CD4-positive, alpha-beta T cell (primary cell): ENCODE measurements at regions not wholly inside any gene's neighbourhood (a gene's known extent, or its start where the extent isn't known, plus 50 kb on each side); places are given as distances from the start of the nearest gene placed in this dataset.

Experiments
- ATAC-seq: fragments of 200-7000 bp; cut with Tn5 transposase; one replicate; pipeline ENCODE4 v1.10.0; 2022; ENCODE audit warnings: mild to moderate bottlenecking; ENCODE audit not compliant: poor library complexity
- CTCF ChIA-PET: fragments of 350-600 bp; sonication (Branson Sonifier 250); formaldehyde crosslinking; loops from one replicate; lab custom pipeline; 2021; ENCODE audit warnings: antibody characterized with exemption, inconsistent platforms; lab: Charles Lee
- POLR2A ChIA-PET: fragments of 350-600 bp; sonication (Branson Sonifier 250); formaldehyde crosslinking; loops from one replicate; lab custom pipeline; 2021; ENCODE audit warnings: antibody characterized with exemption, inconsistent platforms; lab: Charles Lee
- DNase-seq, 14 experiments: peaks; one replicate each; pipeline ENCODE4 v3.0.0-alpha.2; 2013 to 2020; ENCODE audit warnings: mixed read lengths in 2 of 14
- H3K27ac ChIP-seq, 2 donors: one replicate each; pipeline versions ENCODE4 v1.5.1 to v1.7.0; 2013; ENCODE audit warnings: low read length in 2 of 2, low read depth in 1 of 2, mild to moderate bottlenecking in 1 of 2
- H3K27me3 ChIP-seq, 2 experiments: 1 replicate in 1 of 2; 2 replicates in 1 of 2; pipeline versions ENCODE4 v1.6.1 to v1.7.0; 2013; ENCODE audit warnings: low read length in 2 of 2, control low read depth in 1 of 2, mild to moderate bottlenecking in 1 of 2, moderate library complexity in 1 of 2; ENCODE audit not compliant: insufficient read depth in 2 of 2, control insufficient read depth in 1 of 2
- H3K36me3 ChIP-seq: one replicate; pipeline ENCODE4 v1.6.1; 2013; ENCODE audit warnings: low read length, control low read depth; ENCODE audit not compliant: insufficient read depth
- H3K4me1 ChIP-seq: one replicate; pipeline ENCODE4 v1.6.1; 2013; ENCODE audit warnings: low read length, control low read depth; ENCODE audit not compliant: insufficient read depth
- H3K4me3 ChIP-seq: one replicate; pipeline ENCODE4 v1.5.1; 2013; ENCODE audit warnings: mild to moderate bottlenecking, low read length, moderate library complexity
- H3K9me3 ChIP-seq, 2 experiments: 1 replicate in 1 of 2; 2 replicates in 1 of 2; pipeline versions ENCODE4 v1.6.1 to v1.7.0; 2013; ENCODE audit warnings: low read length in 2 of 2, mild to moderate bottlenecking in 2 of 2, control low read depth in 1 of 2, moderate library complexity in 1 of 2; ENCODE audit not compliant: control insufficient read depth in 1 of 2, insufficient read depth in 1 of 2
- H3K27ac Mint-ChIP-seq: one replicate; pipeline ENCODE4 v1.8.0; 2020; ENCODE audit warnings: mixed read lengths
- H3K27me3 Mint-ChIP-seq: one replicate; pipeline ENCODE4 v1.8.0; 2021; ENCODE audit warnings: mixed read lengths
- H3K36me3 Mint-ChIP-seq: one replicate; pipeline ENCODE4 v1.8.0; 2021; ENCODE audit warnings: low read depth, mixed read lengths
- H3K4me1 Mint-ChIP-seq: one replicate; pipeline ENCODE4 v1.8.0; 2021; ENCODE audit warnings: low read depth, mixed read lengths
- H3K4me3 Mint-ChIP-seq: one replicate; pipeline ENCODE4 v1.8.0; 2020; ENCODE audit warnings: mild to moderate bottlenecking, mixed read lengths
- H3K9me3 Mint-ChIP-seq: one replicate; pipeline ENCODE4 v1.8.0; 2020; ENCODE audit warnings: mixed read lengths
- intact Hi-C, 2 experiments: fragments of 100-400 bp; cut with DNase I in 1 of 2; cut with micrococcal nuclease in 1 of 2; formaldehyde crosslinking; loops; one replicate each; pipeline versions ENCODE4 v1.15.1 to v1.9.0; 2023 to 2025; cut with DNase I, micrococcal nuclease
- TF ChIP-seq, protein P1 (sequence below): fragments of 200-600 bp; IDR thresholded peaks from one replicate; pipeline ENCODE4 v1.8.0; 2022; ENCODE audit warnings: antibody characterized with exemption, mild to moderate bottlenecking

DNA sequence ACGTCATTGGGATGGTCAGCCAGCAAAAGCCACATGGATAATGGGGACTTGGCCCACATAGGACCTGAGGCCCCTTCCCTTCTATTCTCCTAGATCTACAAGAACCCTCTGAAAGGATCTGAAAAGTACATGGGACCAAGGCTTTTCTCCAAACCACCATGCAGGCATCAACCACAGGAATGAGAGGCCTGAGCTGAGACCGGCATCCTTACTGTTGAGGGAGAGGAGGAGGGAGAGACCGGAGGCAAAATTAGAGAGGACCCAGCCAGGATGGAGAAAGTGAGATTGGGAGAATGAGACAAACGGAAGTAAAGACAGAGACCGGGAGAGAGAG lies 281.7 kb downstream of the RRAGC start:
- no peaks in the 10 kb centered on the region for H3K36me3 ChIP-seq
- H3K36me3 Mint-ChIP-seq: no peaks in the 10 kb centered on the region
- intact Hi-C loops: no loop called here
- peaks cover 9% of the 10 kb centered on the region for H3K4me1 Mint-ChIP-seq
- no peaks in the 10 kb centered on the region for H3K9me3 ChIP-seq
- POLR2A ChIA-PET: no interaction called here
- CTCF ChIA-PET: no interaction called here
- H3K27ac Mint-ChIP-seq: no peak overlapping the region
- H3K27me3 ChIP-seq: peaks cover 33 to 45% of the 10 kb centered on the region in 2 experiments
- ATAC-seq (no peak), DNase-seq (no peak)
- no peak overlapping the region for H3K4me3 ChIP-seq
- H3K27me3 Mint-ChIP-seq: peaks cover 53% of the 10 kb centered on the region
- H3K9me3 Mint-ChIP-seq: no peaks in the 10 kb centered on the region
- no peak overlapping the region for H3K27ac ChIP-seq
- TF ChIP-seq, protein P1, sequence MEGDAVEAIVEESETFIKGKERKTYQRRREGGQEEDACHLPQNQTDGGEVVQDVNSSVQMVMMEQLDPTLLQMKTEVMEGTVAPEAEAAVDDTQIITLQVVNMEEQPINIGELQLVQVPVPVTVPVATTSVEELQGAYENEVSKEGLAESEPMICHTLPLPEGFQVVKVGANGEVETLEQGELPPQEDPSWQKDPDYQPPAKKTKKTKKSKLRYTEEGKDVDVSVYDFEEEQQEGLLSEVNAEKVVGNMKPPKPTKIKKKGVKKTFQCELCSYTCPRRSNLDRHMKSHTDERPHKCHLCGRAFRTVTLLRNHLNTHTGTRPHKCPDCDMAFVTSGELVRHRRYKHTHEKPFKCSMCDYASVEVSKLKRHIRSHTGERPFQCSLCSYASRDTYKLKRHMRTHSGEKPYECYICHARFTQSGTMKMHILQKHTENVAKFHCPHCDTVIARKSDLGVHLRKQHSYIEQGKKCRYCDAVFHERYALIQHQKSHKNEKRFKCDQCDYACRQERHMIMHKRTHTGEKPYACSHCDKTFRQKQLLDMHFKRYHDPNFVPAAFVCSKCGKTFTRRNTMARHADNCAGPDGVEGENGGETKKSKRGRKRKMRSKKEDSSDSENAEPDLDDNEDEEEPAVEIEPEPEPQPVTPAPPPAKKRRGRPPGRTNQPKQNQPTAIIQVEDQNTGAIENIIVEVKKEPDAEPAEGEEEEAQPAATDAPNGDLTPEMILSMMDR: no peak
- peaks cover 4% of the 10 kb centered on the region for H3K4me1 ChIP-seq
- peak overlapping the region; percentile 30 for H3K4me3 Mint-ChIP-seq

DNA sequence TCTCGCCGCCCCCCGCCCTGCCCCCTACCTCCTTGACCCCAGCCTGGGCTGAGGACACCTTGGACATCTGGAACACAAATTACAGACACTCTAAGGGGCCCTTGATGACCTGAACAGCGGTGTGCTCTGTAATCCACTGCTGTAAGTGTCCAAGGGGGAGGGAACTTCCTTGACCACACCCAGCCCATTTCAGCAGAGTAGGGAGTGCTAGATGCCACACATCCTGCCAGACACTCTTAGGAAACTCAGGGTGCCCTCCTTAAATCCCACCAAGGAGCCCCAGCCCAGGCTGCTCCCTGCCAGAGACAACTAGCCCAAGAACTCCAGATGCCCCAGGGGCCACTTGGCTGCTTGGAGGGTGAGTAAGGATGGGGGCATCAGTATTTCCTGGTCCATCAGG lies 282.2 kb downstream of the RRAGC start:
- Mint-ChIP-seq H3K4me3 (no peak overlapping the region), H3K27me3 (peaks cover 53% of the 10 kb centered on the region), H3K9me3 (no peaks in the 10 kb centered on the region), H3K27ac (no peak overlapping the region), H3K36me3 (no peaks in the 10 kb centered on the region), H3K4me1 (peaks cover 9% of the 10 kb centered on the region)
- POLR2A ChIA-PET: no interaction called here
- Histone ChIP-seq H3K27me3 (peaks cover 33 to 45% of the 10 kb centered on the region in 2 experiments), H3K4me3 (no peak overlapping the region), H3K4me1 (peaks cover 4% of the 10 kb centered on the region), H3K27ac (no peak overlapping the region), H3K36me3 (no peaks in the 10 kb centered on the region), H3K9me3 (no peaks in the 10 kb centered on the region)
- intact Hi-C loops: no loop called here
- no peak for DNase-seq
- TF ChIP-seq, protein P1: no peak
- no peak for ATAC-seq
- CTCF ChIA-PET: no interaction called here

DNA sequence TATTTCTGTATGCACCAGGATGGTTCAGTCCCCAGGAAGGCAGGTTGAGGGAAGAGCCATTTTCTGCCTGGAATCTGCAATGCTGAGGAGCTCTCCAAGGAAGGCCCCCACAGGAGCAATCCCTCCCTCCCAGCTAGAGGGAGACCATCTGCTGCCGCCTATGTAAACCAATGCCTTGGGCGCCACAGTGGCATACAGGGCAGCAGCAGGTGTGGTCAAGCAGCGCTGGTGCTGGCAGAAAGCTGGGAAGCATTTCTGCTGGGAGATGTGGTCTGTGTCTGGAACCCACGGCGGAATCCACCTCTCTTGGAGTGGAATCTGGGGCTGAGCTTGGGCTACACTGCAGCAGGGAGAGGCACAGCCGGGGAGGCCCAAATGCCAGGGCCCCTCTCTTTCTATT lies 283.3 kb downstream of the RRAGC start:
- Histone ChIP-seq H3K27me3 (peaks cover 30 to 39% of the 10 kb centered on the region in 2 experiments), H3K36me3 (no peaks in the 10 kb centered on the region), H3K4me3 (no peak overlapping the region), H3K4me1 (peaks cover 4% of the 10 kb centered on the region), H3K27ac (no peak overlapping the region), H3K9me3 (no peaks in the 10 kb centered on the region)
- ChIA-PET CTCF (no interaction called here), POLR2A (no interaction called here)
- ATAC-seq: no peak
- intact Hi-C loops: no loop called here
- Mint-ChIP-seq H3K27ac (no peak overlapping the region), H3K9me3 (no peaks in the 10 kb centered on the region), H3K4me1 (peaks cover 9% of the 10 kb centered on the region), H3K4me3 (no peak overlapping the region), H3K27me3 (peaks cover 48% of the 10 kb centered on the region), H3K36me3 (no peaks in the 10 kb centered on the region)
- no peak for DNase-seq
- TF ChIP-seq, protein P1: no peak
